Right atrium auricular region (tissue), 2 donors: ENCODE measurements at regions not wholly inside any gene's neighbourhood (a gene's known extent, or its start where the extent isn't known, plus 50 kb on each side); places are given as distances from the start of the nearest gene placed in this dataset.

Source experiments
- DNase-seq: peaks from one replicate; pipeline ENCODE4 v3.0.0-alpha.2; 2019; ENCODE audit warnings: low spot score
- H3K27ac ChIP-seq, 2 donors: fragments of 200-600 bp; sonication (generic); 1 replicate in 1 of 2; 2 replicates in 1 of 2; pipeline ENCODE4 v1.5.1; 2016 to 2019
- H3K27me3 ChIP-seq, 2 donors: fragments of 200-600 bp; sonication (generic); one replicate each; pipeline versions ENCODE4 v1.5.1 to v1.6.0; 2017 to 2019
- H3K36me3 ChIP-seq: fragments of 200-600 bp; sonication (generic); one replicate; pipeline ENCODE4 v1.5.1; 2016
- H3K4me1 ChIP-seq, 2 donors: fragments of 200-600 bp; sonication (generic); one replicate each; pipeline versions ENCODE4 v1.5.1 to v1.6.0; 2017 to 2019
- H3K4me3 ChIP-seq, 2 donors: fragments of 200-600 bp; sonication (generic); 1 replicate in 1 of 2; 2 replicates in 1 of 2; pipeline ENCODE4 v1.5.1; 2017 to 2019; ENCODE audit warnings: mild to moderate bottlenecking in 1 of 2, moderate library complexity in 1 of 2
- H3K9me3 ChIP-seq, 2 donors: fragments of 200-600 bp; sonication (generic); one replicate each; pipeline ENCODE4 v1.5.1; 2019
- TF ChIP-seq, protein P1 (sequence below), 2 donors: fragments of 200-600 bp; sonication (generic); IDR thresholded peaks; one replicate each; pipeline ENCODE4 v1.5.1; 2019; ENCODE audit warnings: antibody characterized with exemption in 2 of 2

DNA sequence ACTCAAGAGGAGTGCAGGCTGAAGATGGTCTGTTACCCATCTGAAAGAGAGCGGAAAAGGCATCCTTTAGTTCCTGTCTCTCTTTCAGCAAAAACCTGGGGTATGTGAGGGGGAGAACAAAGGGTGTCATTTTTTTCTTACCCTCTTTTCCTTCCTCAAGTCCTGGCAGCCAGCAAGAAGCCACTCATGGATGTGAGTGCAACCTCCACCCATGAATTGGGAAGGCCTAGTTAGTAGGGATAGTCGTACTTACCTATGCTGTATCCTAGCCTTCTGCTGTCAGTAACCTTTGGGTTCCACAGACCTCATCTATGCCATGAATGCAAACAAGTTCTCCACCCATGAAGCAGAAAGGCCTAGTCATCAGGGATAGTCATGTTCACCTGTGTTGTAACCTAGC, 472.8 kb downstream of the ZIC1 start:
- no peak overlapping the region for H3K4me3 ChIP-seq
- H3K4me1 ChIP-seq = no peaks in the 10 kb centered on the region
- DNase-seq = no peak
- no peaks in the 10 kb centered on the region for H3K27me3 ChIP-seq
- no peak overlapping the region for H3K27ac ChIP-seq
- TF ChIP-seq, protein P1, sequence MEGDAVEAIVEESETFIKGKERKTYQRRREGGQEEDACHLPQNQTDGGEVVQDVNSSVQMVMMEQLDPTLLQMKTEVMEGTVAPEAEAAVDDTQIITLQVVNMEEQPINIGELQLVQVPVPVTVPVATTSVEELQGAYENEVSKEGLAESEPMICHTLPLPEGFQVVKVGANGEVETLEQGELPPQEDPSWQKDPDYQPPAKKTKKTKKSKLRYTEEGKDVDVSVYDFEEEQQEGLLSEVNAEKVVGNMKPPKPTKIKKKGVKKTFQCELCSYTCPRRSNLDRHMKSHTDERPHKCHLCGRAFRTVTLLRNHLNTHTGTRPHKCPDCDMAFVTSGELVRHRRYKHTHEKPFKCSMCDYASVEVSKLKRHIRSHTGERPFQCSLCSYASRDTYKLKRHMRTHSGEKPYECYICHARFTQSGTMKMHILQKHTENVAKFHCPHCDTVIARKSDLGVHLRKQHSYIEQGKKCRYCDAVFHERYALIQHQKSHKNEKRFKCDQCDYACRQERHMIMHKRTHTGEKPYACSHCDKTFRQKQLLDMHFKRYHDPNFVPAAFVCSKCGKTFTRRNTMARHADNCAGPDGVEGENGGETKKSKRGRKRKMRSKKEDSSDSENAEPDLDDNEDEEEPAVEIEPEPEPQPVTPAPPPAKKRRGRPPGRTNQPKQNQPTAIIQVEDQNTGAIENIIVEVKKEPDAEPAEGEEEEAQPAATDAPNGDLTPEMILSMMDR (IDR thresholded peaks at IDR 0.05) = no peak
- H3K36me3 ChIP-seq = no peaks in the 10 kb centered on the region
- peaks cover 4 to 29% of the 10 kb centered on the region in 2 donors for H3K9me3 ChIP-seq

DNA sequence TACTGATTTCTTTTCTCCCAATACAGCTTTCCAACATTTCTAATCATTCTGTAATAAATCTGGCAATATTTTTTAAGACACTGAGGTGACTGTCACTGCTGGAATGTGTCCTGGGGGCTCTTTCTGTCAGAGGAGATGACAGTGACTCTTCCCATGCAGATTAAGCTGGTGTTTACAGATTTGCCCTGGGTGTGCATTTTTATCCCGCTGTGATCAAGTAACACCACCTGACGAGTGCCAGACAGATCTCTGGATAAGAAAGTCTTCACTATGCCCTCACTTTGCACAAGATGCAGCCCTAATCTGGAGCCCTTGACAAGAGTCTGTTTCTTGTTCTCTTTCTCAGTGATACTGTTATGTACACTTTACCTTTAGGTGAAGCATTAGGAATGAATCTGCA, 477.7 kb downstream of the ZIC1 start:
- Histone ChIP-seq H3K9me3 (peaks cover 0 to 15% of the 10 kb centered on the region in 2 donors), H3K4me1 (no peaks in the 10 kb centered on the region), H3K4me3 (no peak overlapping the region), H3K27me3 (no peaks in the 10 kb centered on the region), H3K27ac (no peak overlapping the region), H3K36me3 (no peaks in the 10 kb centered on the region)
- no peak for DNase-seq
- TF ChIP-seq, protein P1 (IDR thresholded peaks at IDR 0.05) = no peak

DNA sequence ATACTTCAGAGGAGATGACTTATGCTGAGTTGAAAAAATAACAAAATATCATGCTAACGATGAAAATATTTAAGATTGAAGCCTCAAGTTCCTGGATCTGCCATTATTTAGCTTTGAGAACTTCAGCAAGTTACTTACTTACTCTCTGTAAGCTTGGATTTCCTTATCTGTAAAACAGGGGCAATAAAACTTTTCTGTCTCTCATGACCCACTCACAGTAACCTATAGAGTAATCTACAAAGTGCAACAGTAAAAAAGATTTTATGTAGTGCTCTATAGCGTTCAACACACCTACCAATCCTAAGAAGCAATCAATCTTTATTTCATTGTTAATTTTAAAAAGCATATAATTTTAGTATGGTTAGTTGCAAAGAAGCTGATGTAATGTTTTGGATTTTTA, 478.6 kb downstream of the ZIC1 start:
- DNase-seq = no peak
- TF ChIP-seq, protein P1 (IDR thresholded peaks at IDR 0.05) = no peak
- Histone ChIP-seq H3K4me3 (no peak overlapping the region), H3K9me3 (peaks cover 0 to 7% of the 10 kb centered on the region in 2 donors), H3K36me3 (no peaks in the 10 kb centered on the region), H3K27me3 (no peaks in the 10 kb centered on the region), H3K4me1 (no peaks in the 10 kb centered on the region), H3K27ac (no peak overlapping the region)

DNA sequence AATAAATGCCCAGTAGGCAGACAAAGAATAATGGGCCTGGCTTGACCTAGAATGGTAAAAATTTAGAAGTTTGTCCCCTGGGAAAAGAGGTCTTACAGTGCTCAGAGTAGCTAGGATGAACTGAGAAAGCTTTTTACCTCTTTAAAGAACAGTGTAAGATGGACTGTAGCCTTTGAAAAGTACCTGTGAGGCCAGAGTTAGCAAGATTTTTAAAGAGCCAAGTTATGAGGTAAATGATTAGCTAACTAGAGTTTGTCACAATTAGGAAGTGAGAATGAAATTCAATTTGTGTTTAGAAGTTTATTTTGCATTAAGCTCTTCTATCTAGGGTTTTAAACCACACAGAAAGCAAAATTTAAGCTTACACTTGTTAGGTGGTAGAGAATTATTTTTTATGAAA, 480.9 kb downstream of the ZIC1 start:
- Histone ChIP-seq H3K4me1 (no peaks in the 10 kb centered on the region), H3K4me3 (no peak overlapping the region), H3K27me3 (no peaks in the 10 kb centered on the region), H3K36me3 (no peaks in the 10 kb centered on the region), H3K27ac (no peak overlapping the region), H3K9me3 (no peaks in the 10 kb centered on the region)
- TF ChIP-seq, protein P1 (IDR thresholded peaks at IDR 0.05) = no peak
- DNase-seq = no peak

DNA sequence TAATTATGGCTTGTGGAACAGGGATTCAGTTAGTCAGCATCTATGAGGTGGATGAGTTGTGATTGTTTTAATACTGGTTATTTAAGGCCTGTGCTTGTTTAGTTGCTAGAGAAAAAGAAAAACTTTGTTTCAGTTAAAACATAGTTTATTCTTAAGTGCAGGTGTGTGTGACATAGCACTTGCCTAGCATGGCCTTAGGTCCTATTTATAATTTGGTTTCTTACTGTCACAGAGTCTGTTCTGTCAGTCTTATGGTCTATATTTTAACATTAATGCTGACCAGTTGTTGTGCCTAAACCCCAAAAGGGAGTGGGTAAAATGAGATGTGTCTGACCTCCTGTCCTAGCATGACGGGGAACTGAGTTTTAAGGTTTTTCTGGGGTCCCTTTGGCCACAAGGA, 486.3 kb downstream of the ZIC1 start:
- no peak for DNase-seq
- Histone ChIP-seq H3K36me3 (no peaks in the 10 kb centered on the region), H3K4me3 (no peak overlapping the region), H3K4me1 (no peaks in the 10 kb centered on the region), H3K27ac (no peak overlapping the region), H3K9me3 (no peaks in the 10 kb centered on the region), H3K27me3 (no peaks in the 10 kb centered on the region)
- TF ChIP-seq, protein P1 (IDR thresholded peaks at IDR 0.05) = no peak

DNA sequence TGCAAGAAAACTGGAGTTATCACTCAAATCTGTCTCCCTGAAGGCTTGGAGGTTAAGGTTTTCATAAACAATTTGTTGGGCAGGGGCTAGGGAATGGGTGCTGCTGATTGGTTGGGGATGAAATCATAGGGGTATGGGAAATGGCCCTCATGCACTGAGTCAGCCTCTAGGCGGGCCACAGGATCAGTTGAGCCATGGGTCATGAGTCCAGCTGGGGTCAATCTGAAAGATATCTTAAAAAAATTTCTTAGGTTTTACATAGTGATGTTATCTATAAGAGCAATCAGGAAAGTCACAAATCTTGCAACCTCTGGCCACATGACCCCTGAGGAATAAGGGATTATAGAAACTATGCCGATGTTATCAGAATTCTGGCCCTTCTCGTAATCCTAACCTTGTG, 491.7 kb downstream of the ZIC1 start:
- DNase-seq = no peak
- H3K36me3 ChIP-seq = no peaks in the 10 kb centered on the region
- H3K27ac ChIP-seq = no peak overlapping the region
- TF ChIP-seq, protein P1 (IDR thresholded peaks at IDR 0.05) = no peak
- H3K4me3 ChIP-seq = no peak overlapping the region
- H3K4me1 ChIP-seq = no peaks in the 10 kb centered on the region
- peaks cover 0 to 5% of the 10 kb centered on the region in 2 donors for H3K9me3 ChIP-seq
- H3K27me3 ChIP-seq = no peaks in the 10 kb centered on the region
